ENCODE measurements at regions not wholly inside any gene's neighbourhood (a gene's known extent, or its start where the extent isn't known, plus 50 kb on each side); places are given as distances from the start of the nearest gene placed in this dataset.

DNA sequence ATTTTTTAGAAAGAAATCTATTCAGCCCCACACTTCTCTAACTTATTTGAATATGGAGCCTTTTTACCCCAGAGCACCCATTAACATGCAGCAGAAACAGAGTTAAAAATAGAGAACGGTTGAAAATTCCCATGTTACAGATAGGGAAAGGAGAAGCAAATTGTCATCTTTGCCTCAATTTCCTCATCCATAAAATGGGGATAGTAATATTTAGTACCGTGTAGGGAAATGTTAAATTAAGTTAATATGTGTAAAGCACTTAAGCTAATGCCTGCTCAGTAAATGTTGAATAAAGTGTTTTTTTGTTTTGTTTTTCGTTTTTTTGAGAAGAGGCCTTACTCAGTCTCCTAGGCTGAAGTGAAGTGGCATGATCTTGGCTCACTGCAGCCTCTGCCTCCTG is 50.3 kb downstream of the NAV1 start:
- DNase-seq = no peak
- Mint-ChIP-seq H3K9me3 (peaks cover 0 to 2% (median 0%) of the 10 kb centered on the region in 6 donors), H3K36me3 (no peaks in the 10 kb centered on the region), H3K27ac (no peak overlapping the region), H3K27me3 (ENCODE audit: low read depth in 3 of 3) (peaks cover 0 to 7% (median 1%) of the 10 kb centered on the region in 3 donors), H3K4me3 (no peak overlapping the region), H3K4me1 (no peaks in the 10 kb centered on the region)

DNA sequence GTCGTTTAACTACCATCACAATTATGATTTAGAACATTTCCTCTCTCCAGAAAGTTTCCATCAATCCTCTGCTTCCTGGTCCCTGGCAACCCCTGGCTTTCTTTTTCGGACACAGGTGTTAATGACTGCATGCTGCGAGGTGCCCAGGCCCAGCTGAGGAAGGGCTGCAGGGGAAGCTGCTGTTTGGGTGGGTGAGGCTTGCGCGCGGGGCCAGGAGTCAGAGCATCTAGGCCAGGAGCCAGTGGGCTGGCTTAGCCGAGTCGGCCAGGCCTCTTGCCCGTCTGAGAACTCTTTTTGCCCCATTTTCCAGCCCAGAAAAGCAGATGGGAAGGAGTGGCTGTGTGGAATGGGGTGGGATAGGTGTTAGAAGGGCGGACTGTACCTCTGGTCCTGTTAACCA is 51.5 kb downstream of the NAV1 start:
- Mint-ChIP-seq H3K36me3 (no peaks in the 10 kb centered on the region), H3K27ac (no peak overlapping the region), H3K4me1 (no peaks in the 10 kb centered on the region), H3K9me3 (peaks cover 0 to 2% (median 0%) of the 10 kb centered on the region in 6 donors), H3K4me3 (no peak overlapping the region), H3K27me3 (ENCODE audit: low read depth in 3 of 3) (peaks cover 0 to 11% (median 1%) of the 10 kb centered on the region in 3 donors)
- DNase-seq = no peak

DNA sequence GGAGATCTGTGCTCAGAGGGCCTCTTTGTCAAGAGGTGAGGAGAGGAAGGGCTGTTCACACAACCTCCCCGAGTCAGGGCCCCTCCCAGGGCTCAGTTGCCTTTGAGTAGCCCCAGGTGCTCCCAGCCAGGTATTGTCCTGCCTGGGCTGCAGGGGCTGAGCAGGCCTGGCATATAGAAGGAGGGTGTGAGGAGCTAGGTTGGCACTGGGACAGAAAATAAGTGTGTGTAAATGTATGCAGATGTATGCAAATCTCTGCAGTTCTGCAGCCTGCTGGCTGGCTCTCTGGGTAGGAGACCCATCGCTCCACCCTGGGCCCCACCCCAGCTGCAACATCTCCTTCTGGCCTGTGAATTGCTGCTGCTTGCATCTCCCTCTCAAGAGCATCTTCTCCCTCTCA is 52.4 kb downstream of the NAV1 start:
- Mint-ChIP-seq H3K36me3 (no peaks in the 10 kb centered on the region), H3K9me3 (peaks cover 0 to 2% (median 0%) of the 10 kb centered on the region in 6 donors), H3K27ac (no peak overlapping the region), H3K27me3 (ENCODE audit: low read depth in 3 of 3) (peaks cover 0 to 11% (median 0%) of the 10 kb centered on the region in 3 donors), H3K4me3 (no peak overlapping the region), H3K4me1 (no peaks in the 10 kb centered on the region)
- DNase-seq = no peak

DNA sequence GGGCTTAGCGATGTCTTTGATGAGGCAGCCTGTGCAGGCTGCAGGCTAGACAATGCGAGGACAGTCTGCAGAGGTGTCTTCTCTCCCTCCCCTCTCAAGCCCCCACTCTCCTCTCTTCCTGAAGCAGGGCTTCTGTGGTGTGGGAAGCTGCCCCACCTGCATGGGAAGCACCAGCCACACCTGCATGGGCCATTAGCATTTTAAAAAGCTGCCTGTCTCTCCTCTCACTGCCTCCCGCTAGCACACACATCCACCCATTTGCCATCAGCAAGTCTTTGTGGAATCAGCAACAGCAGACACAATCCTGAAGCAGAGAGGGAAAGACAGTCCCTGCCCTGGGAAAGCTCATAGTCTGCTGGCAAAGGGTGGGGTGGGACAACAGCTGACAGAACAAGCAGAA is 53.1 kb downstream of the NAV1 start:
- H3K4me3 Mint-ChIP-seq = no peak overlapping the region
- H3K4me1 Mint-ChIP-seq = no peaks in the 10 kb centered on the region

DNA sequence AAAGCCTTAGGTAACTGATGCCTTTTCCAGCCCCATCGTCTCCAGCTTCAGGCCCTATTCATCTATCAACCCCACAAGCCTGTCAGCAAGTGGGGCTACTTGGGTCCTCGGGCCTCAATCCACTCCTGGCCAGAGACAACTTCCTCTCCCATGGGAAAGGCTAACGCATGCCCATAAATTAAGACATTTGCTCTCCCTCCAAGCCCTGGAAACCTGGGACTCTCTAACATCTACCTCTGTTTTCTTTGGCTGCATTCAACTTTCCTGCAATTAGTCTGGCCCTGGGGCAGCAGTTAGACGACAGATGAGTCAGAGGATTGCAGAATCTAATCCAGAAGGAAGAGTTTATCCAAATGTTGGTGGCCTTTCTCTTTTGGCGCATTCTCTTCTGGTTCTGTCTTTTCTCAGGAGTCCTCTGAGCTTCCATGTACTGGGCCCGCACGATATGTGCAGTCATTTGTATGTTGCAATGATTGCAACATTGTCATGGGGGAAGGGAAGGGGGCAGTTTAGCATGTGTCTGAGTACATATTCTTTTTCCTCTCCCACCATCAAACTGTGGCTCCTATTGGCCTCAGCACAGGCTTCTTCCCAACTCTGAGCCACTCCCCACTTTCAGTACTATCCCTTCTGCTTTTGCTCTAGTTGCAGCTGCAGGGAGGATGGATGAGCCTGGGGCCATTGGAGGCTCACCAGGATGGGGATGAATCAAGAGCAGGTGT is 54.4 kb downstream of the NAV1 start:
- DNase-seq = no peak
- H3K9me3 Mint-ChIP-seq = peaks cover 0 to 2% (median 0%) of the 10 kb centered on the region in 6 donors
- H3K36me3 Mint-ChIP-seq = no peaks in the 10 kb centered on the region
- H3K4me1 Mint-ChIP-seq = no peaks in the 10 kb centered on the region
- H3K27ac Mint-ChIP-seq = no peak overlapping the region
- H3K27me3 Mint-ChIP-seq (ENCODE audit: low read depth in 3 of 3) = peaks cover 0 to 8% (median 0%) of the 10 kb centered on the region in 3 donors
- no peak overlapping the region for H3K4me3 Mint-ChIP-seq

More for the DNA sequence above, 53.1 kb downstream of the NAV1 start:
- H3K9me3 Mint-ChIP-seq = peaks cover 0 to 2% (median 0%) of the 10 kb centered on the region in 6 donors
- H3K27ac Mint-ChIP-seq = no peak overlapping the region
- peaks cover 0 to 11% (median 0%) of the 10 kb centered on the region in 3 donors for H3K27me3 Mint-ChIP-seq (ENCODE audit: low read depth in 3 of 3)
- no peaks in the 10 kb centered on the region for H3K36me3 Mint-ChIP-seq
- DNase-seq = no peak

DNA sequence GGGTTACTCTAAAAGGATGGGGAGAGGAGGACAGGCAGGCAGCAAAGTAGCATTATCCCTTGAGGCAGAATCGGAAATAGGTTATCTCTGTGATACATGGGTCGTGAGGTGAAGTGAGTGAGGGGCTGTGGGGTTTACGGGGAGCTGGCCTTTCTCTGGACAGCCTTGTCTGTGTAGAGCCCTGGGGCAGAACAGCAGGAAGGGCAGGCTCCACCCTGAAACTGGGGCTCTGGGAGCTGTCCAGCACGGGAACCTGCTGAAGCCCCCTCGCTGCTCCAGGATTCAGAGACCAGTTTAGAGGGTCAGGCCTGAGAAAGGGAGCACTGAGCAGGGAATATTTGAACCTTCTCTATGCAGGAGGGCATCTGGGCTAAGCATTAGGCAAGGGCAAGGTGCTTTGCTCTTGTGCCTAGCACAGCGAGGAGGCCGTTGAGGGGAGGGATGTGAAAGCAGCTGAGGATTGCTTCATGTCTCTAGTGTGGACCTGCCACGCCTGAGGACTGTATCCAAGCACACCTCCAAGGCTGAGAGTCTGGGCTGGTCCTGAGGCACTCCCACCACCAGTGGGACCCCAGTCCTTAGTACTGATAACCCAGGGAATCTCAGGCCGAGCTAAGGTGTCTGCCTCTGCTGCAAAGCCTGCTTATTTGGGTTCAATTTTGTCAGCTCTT is 55.8 kb downstream of the NAV1 start:
- peaks cover 0 to 6% (median 1%) of the 10 kb centered on the region in 3 donors for H3K27me3 Mint-ChIP-seq (ENCODE audit: low read depth in 3 of 3)
- no peak for DNase-seq
- H3K9me3 Mint-ChIP-seq = peaks cover 0 to 2% (median 0%) of the 10 kb centered on the region in 6 donors
- no peaks in the 10 kb centered on the region for H3K4me1 Mint-ChIP-seq
- no peak overlapping the region for H3K27ac Mint-ChIP-seq
- H3K4me3 Mint-ChIP-seq = no peak overlapping the region
- H3K36me3 Mint-ChIP-seq = no peaks in the 10 kb centered on the region

DNA sequence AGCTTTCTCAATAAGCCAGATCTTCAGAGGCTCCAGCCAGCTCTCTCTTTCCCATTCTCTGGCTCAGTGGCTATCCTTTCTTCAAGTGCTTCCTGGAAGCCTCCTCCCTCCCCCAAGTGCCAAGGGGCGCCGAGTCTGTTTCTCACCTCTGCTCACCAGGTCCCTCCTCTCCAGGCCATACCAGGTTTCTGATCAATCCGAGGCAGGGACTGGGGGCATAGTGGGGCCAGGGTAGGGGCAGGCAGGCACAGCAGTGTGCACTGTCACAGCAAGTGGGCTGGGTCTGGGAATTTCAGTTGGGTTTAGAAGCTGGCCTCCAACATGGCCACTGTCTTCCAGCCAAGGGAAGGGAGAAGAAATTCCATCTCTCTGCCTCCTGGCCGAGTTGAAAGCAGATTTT is 56.5 kb downstream of the NAV1 start:
- Mint-ChIP-seq H3K4me1 (no peaks in the 10 kb centered on the region), H3K27me3 (ENCODE audit: low read depth in 3 of 3) (peaks cover 0 to 8% (median 1%) of the 10 kb centered on the region in 3 donors), H3K36me3 (no peaks in the 10 kb centered on the region), H3K27ac (no peak overlapping the region), H3K9me3 (peaks cover 0 to 2% (median 0%) of the 10 kb centered on the region in 6 donors), H3K4me3 (no peak overlapping the region)
- DNase-seq = no peak

DNA sequence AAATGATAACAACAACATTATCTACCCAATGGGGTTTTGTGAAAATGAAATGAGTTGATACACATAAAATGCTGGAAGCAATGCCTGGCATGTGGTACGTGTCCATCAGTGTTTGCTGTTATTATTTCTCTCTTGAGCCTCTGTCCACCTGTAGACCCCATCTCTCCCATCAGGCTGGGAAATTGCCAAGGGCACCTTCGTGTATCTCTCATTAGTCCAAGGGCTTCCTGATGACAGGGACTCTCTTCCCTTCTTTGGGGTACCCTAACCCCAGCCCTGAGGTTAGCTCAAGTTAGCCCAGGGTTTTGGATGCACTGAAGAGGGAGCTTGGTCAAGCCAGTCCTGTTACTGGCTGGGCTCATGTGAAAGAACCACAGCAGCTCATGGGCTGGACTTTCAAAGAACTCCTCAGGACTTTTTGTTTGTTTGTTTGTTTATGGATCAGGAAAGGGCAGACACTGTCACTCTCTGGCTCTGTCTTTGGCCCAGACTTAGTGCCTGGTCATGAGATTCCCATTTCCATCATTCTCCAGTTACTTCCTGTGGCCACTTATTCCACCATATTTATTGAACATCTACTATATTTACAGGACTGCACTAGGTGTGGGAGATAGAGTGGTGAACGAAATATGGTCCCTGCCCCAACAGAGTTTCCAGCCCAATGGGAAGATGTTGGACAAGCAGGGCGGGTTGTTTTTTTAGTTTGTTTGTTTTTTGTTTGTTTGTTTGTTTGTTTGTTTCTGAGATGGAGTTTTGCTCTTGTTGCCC is 57.4 kb downstream of the NAV1 start:
- H3K4me1 Mint-ChIP-seq = no peaks in the 10 kb centered on the region
- no peak for DNase-seq
- H3K27me3 Mint-ChIP-seq (ENCODE audit: low read depth in 3 of 3) = peaks cover 0 to 8% (median 1%) of the 10 kb centered on the region in 3 donors
- no peak overlapping the region for H3K4me3 Mint-ChIP-seq
- H3K36me3 Mint-ChIP-seq = no peaks in the 10 kb centered on the region
- H3K27ac Mint-ChIP-seq = no peak overlapping the region
- H3K9me3 Mint-ChIP-seq = peaks cover 0 to 2% (median 0%) of the 10 kb centered on the region in 6 donors

DNA sequence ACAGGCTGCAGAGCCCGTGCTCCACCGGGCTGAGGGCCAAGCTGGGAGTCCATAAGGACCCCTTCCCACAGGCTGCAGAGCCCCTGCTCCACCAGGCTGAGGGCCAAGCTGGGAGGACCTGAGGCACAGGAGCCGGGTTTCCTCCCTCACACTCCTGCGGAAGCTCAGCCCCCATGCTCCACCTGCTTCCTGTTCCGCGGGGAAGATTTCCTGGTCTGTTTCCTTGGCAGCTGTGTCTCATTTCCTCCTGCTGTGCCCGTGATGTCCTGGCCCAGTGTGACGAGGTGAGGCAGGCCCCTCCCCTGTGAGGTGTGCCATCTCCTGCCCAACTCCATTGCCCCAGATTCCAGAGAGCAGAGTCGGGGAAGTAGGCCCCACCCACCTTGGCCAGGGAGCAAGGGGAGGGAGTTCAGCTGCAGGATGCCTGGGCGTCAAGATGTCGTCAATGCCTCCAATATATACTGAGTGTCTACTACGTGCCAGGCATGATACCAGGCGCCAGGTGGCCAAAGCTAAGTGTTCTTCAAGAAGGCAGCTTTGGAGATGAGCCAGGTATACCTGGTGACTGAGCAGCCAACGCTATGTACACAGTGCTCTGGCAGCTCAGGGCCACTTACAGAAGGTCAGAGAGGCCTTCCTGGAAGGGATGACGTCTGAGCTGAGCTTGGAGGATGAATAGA is 58.8 kb downstream of the NAV1 start:
- H3K9me3 Mint-ChIP-seq = peaks cover 0 to 2% (median 0%) of the 10 kb centered on the region in 6 donors
- H3K36me3 Mint-ChIP-seq = no peaks in the 10 kb centered on the region
- no peak for DNase-seq
- no peak overlapping the region for H3K27ac Mint-ChIP-seq
- H3K4me3 Mint-ChIP-seq = no peak overlapping the region
- H3K4me1 Mint-ChIP-seq = no peaks in the 10 kb centered on the region
- peaks cover 0 to 8% (median 3%) of the 10 kb centered on the region in 3 donors for H3K27me3 Mint-ChIP-seq (ENCODE audit: low read depth in 3 of 3)

DNA sequence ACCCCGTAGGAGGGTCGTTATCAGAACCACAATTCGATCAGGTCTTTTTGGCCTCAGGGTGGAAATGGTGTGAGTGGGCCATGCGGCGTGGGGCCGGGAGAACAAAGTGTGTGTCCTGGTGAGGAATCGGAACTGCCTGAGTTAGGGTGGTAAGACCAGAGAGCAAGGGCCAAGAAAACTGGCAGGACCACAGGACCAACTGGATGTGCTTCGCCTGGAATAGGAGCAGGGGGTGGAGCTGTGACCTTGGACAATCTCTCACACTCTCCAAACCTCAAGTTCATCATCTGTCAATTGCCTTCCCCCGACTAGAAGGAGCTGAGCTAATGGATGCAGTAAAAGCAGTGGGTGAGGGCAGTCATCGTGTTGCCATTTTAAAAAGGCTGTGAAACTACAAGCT is 59.5 kb downstream of the NAV1 start:
- no peak overlapping the region for H3K4me3 Mint-ChIP-seq
- H3K36me3 Mint-ChIP-seq = no peaks in the 10 kb centered on the region
- no peaks in the 10 kb centered on the region for H3K4me1 Mint-ChIP-seq
- no peak for DNase-seq
- H3K27ac Mint-ChIP-seq = no peak overlapping the region
- peaks cover 0 to 8% (median 3%) of the 10 kb centered on the region in 3 donors for H3K27me3 Mint-ChIP-seq (ENCODE audit: low read depth in 3 of 3)
- peaks cover 0 to 2% (median 0%) of the 10 kb centered on the region in 6 donors for H3K9me3 Mint-ChIP-seq

DNA sequence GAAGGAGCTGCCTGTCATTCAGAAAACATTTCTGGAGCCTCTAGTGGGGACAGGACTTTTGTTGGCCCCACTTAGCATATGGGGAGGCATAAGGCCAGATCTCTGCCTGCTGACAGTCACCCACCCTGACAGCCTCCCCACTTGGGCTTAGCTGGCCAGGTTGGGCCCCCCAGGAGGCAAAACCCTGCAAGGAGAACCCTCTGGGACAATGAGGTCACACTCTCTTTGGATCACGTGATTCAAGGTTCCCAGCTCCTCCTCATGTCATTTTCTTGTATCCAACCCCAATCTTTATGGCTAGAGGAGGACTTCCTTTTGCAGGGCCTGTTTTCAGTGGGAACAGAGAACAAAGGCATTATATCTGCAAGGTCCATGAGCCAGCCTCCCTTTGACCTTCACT is 60.0 kb downstream of the NAV1 start:
- DNase-seq = no peak
- H3K36me3 Mint-ChIP-seq = no peaks in the 10 kb centered on the region
- H3K27me3 Mint-ChIP-seq (ENCODE audit: low read depth in 3 of 3) = peaks cover 0 to 8% (median 3%) of the 10 kb centered on the region in 3 donors
- no peaks in the 10 kb centered on the region for H3K4me1 Mint-ChIP-seq
- no peaks in the 10 kb centered on the region for H3K9me3 Mint-ChIP-seq
- H3K4me3 Mint-ChIP-seq = no peak overlapping the region
- no peak overlapping the region for H3K27ac Mint-ChIP-seq

DNA sequence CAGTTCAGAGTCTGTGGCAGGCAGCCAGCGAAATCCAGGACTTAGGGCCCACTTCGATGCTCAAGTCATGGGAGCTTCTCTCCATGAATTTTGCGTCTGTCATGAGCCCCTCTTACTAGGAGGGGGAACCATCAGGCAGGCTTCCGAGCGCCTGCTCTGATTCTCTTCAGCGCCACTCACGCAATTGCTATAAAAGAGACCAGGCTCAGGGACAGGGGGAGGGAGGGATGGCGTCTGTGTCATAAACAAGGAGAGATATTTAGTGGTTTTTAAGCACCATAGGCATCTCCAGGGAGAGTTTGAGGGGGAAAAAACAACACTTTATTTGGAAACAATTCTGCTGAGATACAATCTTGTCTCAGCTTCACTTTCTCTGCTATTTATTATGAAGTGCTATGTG is 60.6 kb downstream of the NAV1 start:
- Mint-ChIP-seq H3K27me3 (ENCODE audit: low read depth in 3 of 3) (peaks cover 0 to 3% (median 2%) of the 10 kb centered on the region in 3 donors), H3K4me3 (no peak overlapping the region), H3K9me3 (no peaks in the 10 kb centered on the region), H3K4me1 (no peaks in the 10 kb centered on the region), H3K36me3 (no peaks in the 10 kb centered on the region), H3K27ac (no peak overlapping the region)
- DNase-seq = no peak

DNA sequence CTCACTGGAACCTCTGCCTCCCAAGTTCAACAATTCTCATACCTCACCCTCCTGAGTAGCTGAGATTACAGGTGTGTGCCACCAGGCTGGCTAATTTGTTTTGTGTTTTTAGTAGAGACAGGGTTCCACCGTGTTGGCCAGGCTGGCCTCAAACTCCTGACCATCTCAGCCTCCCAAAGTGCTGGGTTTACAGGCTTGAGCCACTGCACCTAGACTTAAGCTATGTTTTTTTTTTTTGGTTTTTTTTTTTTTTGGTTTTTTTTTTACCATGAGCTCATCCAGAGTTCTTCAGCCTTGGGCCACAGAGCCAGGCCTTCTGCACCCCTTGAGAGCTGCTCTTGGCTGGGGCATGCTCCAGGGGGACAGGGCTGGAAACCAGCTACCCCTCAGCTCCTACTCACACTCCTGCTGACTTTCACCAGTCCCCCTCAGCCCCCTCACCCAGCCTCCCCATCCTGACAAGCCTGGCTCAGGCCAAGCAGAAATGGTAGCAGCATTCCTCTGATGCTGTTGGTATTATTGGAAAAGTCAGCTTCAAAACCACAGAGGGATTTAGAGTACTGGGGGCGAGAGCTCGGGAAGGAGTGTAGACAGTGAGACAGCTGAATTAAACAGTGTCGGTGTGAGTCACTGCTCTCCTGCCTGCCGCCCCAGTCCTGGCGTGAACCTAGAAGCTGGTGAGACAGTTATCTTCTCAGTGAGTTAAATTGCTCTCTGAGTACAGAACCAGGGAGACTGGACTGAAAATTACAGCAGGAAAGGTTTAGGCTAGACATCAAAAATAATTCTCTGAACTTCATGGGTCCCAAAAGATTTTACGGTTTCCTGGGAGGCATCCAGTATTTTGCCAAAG is 63.7 kb downstream of the NAV1 start:
- no peak for DNase-seq
- H3K27me3 Mint-ChIP-seq (ENCODE audit: low read depth in 3 of 3) = peaks cover 0 to 3% (median 3%) of the 10 kb centered on the region in 3 donors
- no peaks in the 10 kb centered on the region for H3K9me3 Mint-ChIP-seq
- no peaks in the 10 kb centered on the region for H3K4me1 Mint-ChIP-seq
- no peaks in the 10 kb centered on the region for H3K36me3 Mint-ChIP-seq
- no peak overlapping the region for H3K4me3 Mint-ChIP-seq
- H3K27ac Mint-ChIP-seq = no peak overlapping the region
